ENCODE measurements at regions not wholly inside any gene's neighbourhood (a gene's known extent, or its start where the extent isn't known, plus 50 kb on each side); places are given as distances from the start of the nearest gene placed in this dataset.
"Not testable (repeated sequence)": the region's sequence is repeated elsewhere in the genome, so short reads cannot be mapped to it uniquely, and the experiment has no call there.

GRCh38 chr1:105626276-105626987 lies 1430.0 kb upstream of the PRMT6 start:
- TF ChIP-seq CTCF (IDR thresholded peaks at IDR 0.05; ENCODE audit: insufficient read depth in 1 of 2, low read depth in 1 of 2, low read length in 1 of 2, severe bottlenecking in 1 of 2, unreplicated experiment in 1 of 2), result no peak
- no peaks in the 10 kb centered on the region for H3K36me3 Mint-ChIP-seq (ENCODE audit: insufficient read depth, unreplicated experiment)
- CTCF ChIA-PET, result no interaction called here
- DNase-seq, result no peak
- Histone ChIP-seq H3K4me1 (no peaks in the 10 kb centered on the region), H3K4me3 (ENCODE audit: low read depth, low read length) (no peak overlapping the region), H3K27me3 (replicated peaks; ENCODE audit: control insufficient read depth, insufficient read depth, low read length) (no peaks in the 10 kb centered on the region), H3K9me3 (no peaks in the 10 kb centered on the region), H3K36me3 (ENCODE audit: control insufficient read depth, insufficient read depth, low read length) (no peaks in the 10 kb centered on the region)
- no peaks in the 10 kb centered on the region for H3K27me3 Mint-ChIP-seq (ENCODE audit: insufficient read depth, unreplicated experiment)
- no peaks in the 10 kb centered on the region for H3K9me3 Mint-ChIP-seq (ENCODE audit: unreplicated experiment)
- H3K4me3 Mint-ChIP-seq (ENCODE audit: unreplicated experiment), result no peak overlapping the region
- POLR2A ChIA-PET, result no interaction called here
- H3K27ac Mint-ChIP-seq (ENCODE audit: unreplicated experiment), result no peak overlapping the region
- no peaks in the 10 kb centered on the region for H3K4me1 Mint-ChIP-seq (ENCODE audit: low read depth, unreplicated experiment)
- intact Hi-C loops (cut with micrococcal nuclease; ENCODE audit: unreplicated experiment), result no loop called here
- BruUV-seq (replicated peaks), result no TSS peak

GRCh38 chr1:105631153-105631744 lies 1425.2 kb upstream of the PRMT6 start:
- H3K36me3 Mint-ChIP-seq (ENCODE audit: insufficient read depth, unreplicated experiment); H3K4me3 ChIP-seq (ENCODE audit: low read depth, low read length); H3K27me3 ChIP-seq (replicated peaks; ENCODE audit: control insufficient read depth, insufficient read depth, low read length); POLR2A ChIA-PET; H3K9me3 Mint-ChIP-seq (ENCODE audit: unreplicated experiment); H3K27me3 Mint-ChIP-seq (ENCODE audit: insufficient read depth, unreplicated experiment); BruUV-seq (replicated peaks); H3K9me3 ChIP-seq; CTCF ChIA-PET; H3K4me1 Mint-ChIP-seq (ENCODE audit: low read depth, unreplicated experiment); H3K27ac Mint-ChIP-seq (ENCODE audit: unreplicated experiment); DNase-seq; H3K36me3 ChIP-seq (ENCODE audit: control insufficient read depth, insufficient read depth, low read length); intact Hi-C loops (cut with micrococcal nuclease; ENCODE audit: unreplicated experiment): not testable (repeated sequence)
- peak overlapping the region; percentile 59 for H3K4me3 Mint-ChIP-seq (ENCODE audit: unreplicated experiment)
- peaks cover 13% of the 10 kb centered on the region for H3K4me1 ChIP-seq

- no peak overlapping the region for H3K27ac Mint-ChIP-seq (ENCODE audit: unreplicated experiment)
- peak overlapping the region; percentile 59 for H3K4me3 Mint-ChIP-seq (ENCODE audit: unreplicated experiment)
- no TSS peak for BruUV-seq (replicated peaks)
These were observed 1423.9 kb upstream of the PRMT6 start for GRCh38 chr1:105632342-105633196.

More at GRCh38 chr1:105632342-105633196, 1423.9 kb upstream of the PRMT6 start:
- Histone ChIP-seq H3K9me3 (no peaks in the 10 kb centered on the region), H3K4me1 (peaks cover 13% of the 10 kb centered on the region), H3K36me3 (ENCODE audit: control insufficient read depth, insufficient read depth, low read length) (no peaks in the 10 kb centered on the region), H3K4me3 (ENCODE audit: low read depth, low read length) (peak overlapping the region; percentile 24), H3K27me3 (replicated peaks; ENCODE audit: control insufficient read depth, insufficient read depth, low read length) (no peaks in the 10 kb centered on the region)
- Mint-ChIP-seq H3K27me3 (ENCODE audit: insufficient read depth, unreplicated experiment) (no peaks in the 10 kb centered on the region), H3K36me3 (ENCODE audit: insufficient read depth, unreplicated experiment) (no peaks in the 10 kb centered on the region), H3K9me3 (ENCODE audit: unreplicated experiment) (no peaks in the 10 kb centered on the region), H3K4me1 (ENCODE audit: low read depth, unreplicated experiment) (peaks cover 4% of the 10 kb centered on the region)
- ChIA-PET POLR2A (no interaction called here), CTCF (no interaction called here)
- intact Hi-C loops (cut with micrococcal nuclease; ENCODE audit: unreplicated experiment), result no loop called here
- TF ChIP-seq CTCF (IDR thresholded peaks at IDR 0.05; ENCODE audit: insufficient read depth in 1 of 2, low read depth in 1 of 2, low read length in 1 of 2, severe bottlenecking in 1 of 2, unreplicated experiment in 1 of 2), result no peak
- peak; percentile 59 to 79 for DNase-seq
